ENCODE measurements at regions not wholly inside any gene's neighbourhood (a gene's known extent, or its start where the extent isn't known, plus 50 kb on each side); places are given as distances from the start of the nearest gene placed in this dataset.

DNA sequence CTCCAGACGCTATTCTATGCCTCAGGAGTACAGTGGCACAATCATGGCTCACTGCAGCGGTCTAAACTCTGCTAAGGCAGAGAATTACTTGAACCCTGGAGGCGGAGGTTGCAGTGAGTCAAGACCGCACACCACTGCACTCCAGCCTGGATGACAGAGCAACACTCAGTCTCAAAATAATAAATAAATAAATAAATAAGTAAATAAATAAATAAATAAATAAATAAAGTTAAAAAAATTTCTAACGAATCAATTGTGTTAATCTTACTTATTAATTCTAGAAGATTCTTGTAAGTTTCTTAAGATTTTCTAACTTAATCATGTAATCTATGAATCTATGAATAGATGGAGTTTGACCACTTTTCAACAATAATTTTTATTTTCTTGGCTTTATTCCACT, 621.4 kb upstream of the POT1 start (continued):
- TF ChIP-seq, protein P1, sequence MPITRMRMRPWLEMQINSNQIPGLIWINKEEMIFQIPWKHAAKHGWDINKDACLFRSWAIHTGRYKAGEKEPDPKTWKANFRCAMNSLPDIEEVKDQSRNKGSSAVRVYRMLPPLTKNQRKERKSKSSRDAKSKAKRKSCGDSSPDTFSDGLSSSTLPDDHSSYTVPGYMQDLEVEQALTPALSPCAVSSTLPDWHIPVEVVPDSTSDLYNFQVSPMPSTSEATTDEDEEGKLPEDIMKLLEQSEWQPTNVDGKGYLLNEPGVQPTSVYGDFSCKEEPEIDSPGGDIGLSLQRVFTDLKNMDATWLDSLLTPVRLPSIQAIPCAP (CRISPR knock-in tag; IDR thresholded peaks at IDR 0.05; ENCODE audit: borderline replicate concordance) = no peak
- TF ChIP-seq SRSF9 (IDR thresholded peaks at IDR 0.05; ENCODE audit: borderline replicate concordance, low read depth, low read length) = no peak
- no peak for TF ChIP-seq ZNF263 (CRISPR knock-in tag; IDR thresholded peaks at IDR 0.05; ENCODE audit: borderline replicate concordance)
- TF ChIP-seq TCF3 (CRISPR knock-in tag; IDR thresholded peaks at IDR 0.05) = no peak
- TF ChIP-seq KAT7 (CRISPR knock-in tag; IDR thresholded peaks at IDR 0.05; ENCODE audit: borderline replicate concordance) = no peak
- TF ChIP-seq NR4A1 (CRISPR knock-in tag; IDR thresholded peaks at IDR 0.05) = no peak
- no peak for TF ChIP-seq NR4A1 (tag; IDR thresholded peaks at IDR 0.05)

DNA sequence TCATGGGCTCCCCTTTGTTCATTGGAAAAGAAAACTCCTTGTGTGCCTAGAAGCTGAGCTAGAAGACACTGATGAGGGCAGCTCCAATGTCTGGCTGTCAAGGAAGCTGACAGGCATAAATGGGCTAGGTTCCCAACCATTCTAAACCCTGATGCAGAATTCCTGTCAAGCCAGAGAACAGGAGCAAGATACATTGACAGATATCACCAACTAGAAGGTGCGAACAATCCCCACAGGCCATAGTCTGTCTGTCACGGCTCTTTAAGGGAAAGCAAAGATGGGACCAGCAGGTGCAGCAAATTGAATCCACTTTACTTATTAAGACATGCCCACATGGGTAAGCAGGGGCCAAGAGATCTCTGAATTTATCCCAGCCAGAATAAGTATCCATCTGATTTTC, 617.9 kb upstream of the POT1 start:
- FAIRE-seq (no peak), ATAC-seq (no peak)
- no peak overlapping the region for H3K9ac ChIP-seq (ENCODE audit: insufficient read depth in 1 of 2, low read depth in 2 of 2, low read length in 2 of 2)

More for the DNA sequence above, 617.9 kb upstream of the POT1 start:
- Histone ChIP-seq H3K79me2 (ENCODE audit: control insufficient read depth, insufficient read depth, low read length) (no peaks in the 10 kb centered on the region), H3K4me1 (replicated peaks in 1 of 2; ENCODE audit: control insufficient read depth in 2 of 2, insufficient read depth in 2 of 2, low read length in 2 of 2) (no peaks in the 10 kb centered on the region), H3K27ac (ENCODE audit: extremely low read depth, low read depth, low read length) (no peak overlapping the region), H3K9me3 (replicated peaks; ENCODE audit: control insufficient read depth, insufficient read depth, low read depth, low read length) (no peaks in the 10 kb centered on the region), H3K36me3 (ENCODE audit: control insufficient read depth, insufficient read depth, low read length) (no peaks in the 10 kb centered on the region), H2AFZ (ENCODE audit: low read depth, low read length) (no peak overlapping the region), H3K4me3 (no peak overlapping the region), H3K4me2 (ENCODE audit: insufficient read depth, low read length) (no peak overlapping the region), H3K9me1 (ENCODE audit: control insufficient read depth, insufficient read depth, low read length) (no peaks in the 10 kb centered on the region), H3K27me3 (ENCODE audit: control insufficient read depth in 2 of 2, insufficient read depth in 2 of 2, low read length in 2 of 2) (no peaks in the 10 kb centered on the region), H4K20me1 (replicated peaks; ENCODE audit: control insufficient read depth, insufficient read depth, low read length) (no peaks in the 10 kb centered on the region)
- WGBS (ENCODE audit: insufficient coverage, low coverage, missing lambda C conversion rate) = 6% methylated on average over 2 of the region's 2 CpGs
- in situ Hi-C loops (cut with MboI) = no loop called here
- intact Hi-C loops (cut with micrococcal nuclease) = no loop called here
- ChIA-PET CTCF (ENCODE audit: low intra/inter-chr PET ratio) (no interaction called here), POLR2A (no interaction called here)
- DNase-seq (ENCODE audit: extremely low read depth in 1 of 4, low spot score in 3 of 4) = no peak
- TF ChIP-seq, protein P2, sequence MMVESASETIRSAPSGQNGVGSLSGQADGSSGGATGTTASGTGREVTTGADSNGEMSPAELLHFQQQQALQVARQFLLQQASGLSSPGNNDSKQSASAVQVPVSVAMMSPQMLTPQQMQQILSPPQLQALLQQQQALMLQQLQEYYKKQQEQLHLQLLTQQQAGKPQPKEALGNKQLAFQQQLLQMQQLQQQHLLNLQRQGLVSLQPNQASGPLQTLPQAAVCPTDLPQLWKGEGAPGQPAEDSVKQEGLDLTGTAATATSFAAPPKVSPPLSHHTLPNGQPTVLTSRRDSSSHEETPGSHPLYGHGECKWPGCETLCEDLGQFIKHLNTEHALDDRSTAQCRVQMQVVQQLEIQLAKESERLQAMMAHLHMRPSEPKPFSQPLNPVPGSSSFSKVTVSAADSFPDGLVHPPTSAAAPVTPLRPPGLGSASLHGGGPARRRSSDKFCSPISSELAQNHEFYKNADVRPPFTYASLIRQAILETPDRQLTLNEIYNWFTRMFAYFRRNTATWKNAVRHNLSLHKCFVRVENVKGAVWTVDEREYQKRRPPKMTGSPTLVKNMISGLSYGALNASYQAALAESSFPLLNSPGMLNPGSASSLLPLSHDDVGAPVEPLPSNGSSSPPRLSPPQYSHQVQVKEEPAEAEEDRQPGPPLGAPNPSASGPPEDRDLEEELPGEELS (CRISPR knock-in tag; IDR thresholded peaks at IDR 0.05; ENCODE audit: borderline replicate concordance) = no peak
- TF ChIP-seq NBN (IDR thresholded peaks at IDR 0.05; ENCODE audit: low read depth) = no peak
- BruUV-seq (replicated peaks) = no TSS peak
